Activated B cell treated with CpG ODN at 0.5 μM for 24 hours (primary cell): ENCODE measurements at regions not wholly inside any gene's neighbourhood (a gene's known extent, or its start where the extent isn't known, plus 50 kb on each side); places are given as distances from the start of the nearest gene placed in this dataset.

Experiments
- ATAC-seq: fragments of 200-7000 bp; cut with Tn5 transposase; one replicate; pipeline ENCODE4 v1.10.0; 2021; ENCODE audit warnings: low read depth, mild to moderate bottlenecking, moderate library complexity
- CTCF ChIA-PET: fragments of 350-600 bp; sonication (Branson Sonifier 250); formaldehyde crosslinking; loops from one replicate; lab custom pipeline; 2021; ENCODE audit warnings: antibody characterized with exemption; lab: Charles Lee
- POLR2A ChIA-PET: fragments of 350-600 bp; sonication (Branson Sonifier 250); formaldehyde crosslinking; loops from one replicate; lab custom pipeline; 2021; ENCODE audit warnings: antibody characterized with exemption; lab: Charles Lee
- DNase-seq: peaks from one replicate; pipeline ENCODE4 v3.0.0; 2022
- H3K27ac Mint-ChIP-seq: one replicate; pipeline ENCODE4 v1.8.0; 2020; ENCODE audit warnings: mixed read lengths
- H3K27me3 Mint-ChIP-seq: one replicate; pipeline ENCODE4 v1.8.0; 2021; ENCODE audit warnings: mixed read lengths
- H3K36me3 Mint-ChIP-seq: one replicate; pipeline ENCODE4 v1.8.0; 2021; ENCODE audit warnings: low read depth, mixed read lengths
- H3K4me1 Mint-ChIP-seq: one replicate; pipeline ENCODE4 v1.8.0; 2021; ENCODE audit warnings: mixed read lengths
- H3K4me3 Mint-ChIP-seq: one replicate; pipeline ENCODE4 v1.8.0; 2020; ENCODE audit warnings: mild to moderate bottlenecking, mixed read lengths
- H3K9me3 Mint-ChIP-seq: one replicate; pipeline ENCODE4 v1.8.0; 2020; ENCODE audit warnings: mixed read lengths
- CTCF ChIP-seq: fragments of 200-600 bp; IDR thresholded peaks from one replicate; pipeline ENCODE4 v1.8.0; 2022; ENCODE audit warnings: antibody characterized with exemption, mild to moderate bottlenecking
- intact Hi-C: fragments of 100-400 bp; cut with micrococcal nuclease; formaldehyde crosslinking; loops from one replicate; pipeline ENCODE4 v1.15.1; 2024

DNA sequence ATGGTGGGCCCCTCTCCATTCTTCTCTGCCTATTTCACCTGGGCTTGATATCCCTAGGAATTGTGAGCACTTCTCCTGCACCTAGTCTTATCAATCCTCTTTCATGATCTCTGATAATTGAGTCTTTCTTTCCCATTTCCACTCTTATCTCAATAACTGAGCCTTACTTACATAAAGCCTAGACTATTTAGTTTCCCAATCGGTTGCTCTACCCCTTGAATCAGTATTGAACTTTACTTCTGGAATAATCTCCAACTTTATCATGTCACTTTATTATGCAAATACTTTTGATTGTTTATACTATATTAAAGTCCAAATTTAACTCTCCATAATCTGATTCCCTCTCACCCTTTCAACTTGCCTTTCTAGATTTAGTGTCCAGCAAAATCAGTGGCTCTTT, 222.7 kb downstream of the SPRY1 start:
- H3K9me3 Mint-ChIP-seq, result no peaks in the 10 kb centered on the region
- H3K4me3 Mint-ChIP-seq, result no peak overlapping the region
- CTCF ChIA-PET, result no interaction called here
- DNase-seq (no peak), ATAC-seq (no peak)
- POLR2A ChIA-PET, result no interaction called here
- no peaks in the 10 kb centered on the region for H3K36me3 Mint-ChIP-seq
- H3K27me3 Mint-ChIP-seq, result no peaks in the 10 kb centered on the region
- peaks cover 24% of the 10 kb centered on the region for H3K4me1 Mint-ChIP-seq
- H3K27ac Mint-ChIP-seq, result no peak overlapping the region
- intact Hi-C loops, result no loop called here
- TF ChIP-seq CTCF, result no peak

DNA sequence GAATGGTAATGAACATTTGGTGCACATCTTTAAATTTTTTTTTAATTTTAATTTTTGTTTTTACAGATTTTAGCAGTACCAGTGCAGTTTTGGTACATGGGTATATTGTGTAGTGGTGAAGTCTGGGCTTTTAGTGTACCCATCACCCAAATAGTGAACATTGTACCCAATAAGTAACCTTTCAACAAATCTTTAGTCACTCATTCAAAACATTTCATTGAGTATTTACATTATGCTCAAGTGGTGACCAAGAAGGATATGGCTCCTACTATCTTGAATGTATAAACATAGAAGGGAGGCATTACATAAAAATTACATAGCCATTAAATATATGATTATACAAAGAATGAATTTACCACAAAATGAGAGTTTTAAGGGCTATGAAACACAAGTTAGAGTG, 223.3 kb downstream of the SPRY1 start:
- H3K27ac Mint-ChIP-seq, result no peak overlapping the region
- DNase-seq (no peak), ATAC-seq (no peak)
- H3K4me1 Mint-ChIP-seq, result peaks cover 24% of the 10 kb centered on the region
- ChIA-PET CTCF (no interaction called here), POLR2A (no interaction called here)
- H3K4me3 Mint-ChIP-seq, result no peak overlapping the region
- TF ChIP-seq CTCF, result no peak
- intact Hi-C loops, result no loop called here
- no peaks in the 10 kb centered on the region for H3K36me3 Mint-ChIP-seq
- H3K9me3 Mint-ChIP-seq, result no peaks in the 10 kb centered on the region
- H3K27me3 Mint-ChIP-seq, result no peaks in the 10 kb centered on the region

GRCh38 chr4:123621072-123621705, 224.6 kb downstream of the SPRY1 start:
- DNase-seq (no peak), ATAC-seq (no peak)
- H3K36me3 Mint-ChIP-seq, result no peaks in the 10 kb centered on the region
- H3K4me3 Mint-ChIP-seq, result no peak overlapping the region
- peaks cover 24% of the 10 kb centered on the region for H3K4me1 Mint-ChIP-seq
- no peaks in the 10 kb centered on the region for H3K27me3 Mint-ChIP-seq
- no peak for TF ChIP-seq CTCF
- no peak overlapping the region for H3K27ac Mint-ChIP-seq
- H3K9me3 Mint-ChIP-seq, result no peaks in the 10 kb centered on the region
- CTCF ChIA-PET, result no interaction called here
- POLR2A ChIA-PET, result no interaction called here
- intact Hi-C loops, result no loop called here

- Mint-ChIP-seq H3K27ac (no peak overlapping the region), H3K4me3 (no peak overlapping the region), H3K9me3 (no peaks in the 10 kb centered on the region), H3K27me3 (no peaks in the 10 kb centered on the region), H3K4me1 (peaks cover 12% of the 10 kb centered on the region), H3K36me3 (no peaks in the 10 kb centered on the region)
- intact Hi-C loops, result no loop called here
- POLR2A ChIA-PET, result no interaction called here
- DNase-seq (no peak), ATAC-seq (no peak)
- no peak for TF ChIP-seq CTCF
- CTCF ChIA-PET, result no interaction called here
These were observed 226.0 kb downstream of the SPRY1 start for GRCh38 chr4:123622572-123622971.

DNA sequence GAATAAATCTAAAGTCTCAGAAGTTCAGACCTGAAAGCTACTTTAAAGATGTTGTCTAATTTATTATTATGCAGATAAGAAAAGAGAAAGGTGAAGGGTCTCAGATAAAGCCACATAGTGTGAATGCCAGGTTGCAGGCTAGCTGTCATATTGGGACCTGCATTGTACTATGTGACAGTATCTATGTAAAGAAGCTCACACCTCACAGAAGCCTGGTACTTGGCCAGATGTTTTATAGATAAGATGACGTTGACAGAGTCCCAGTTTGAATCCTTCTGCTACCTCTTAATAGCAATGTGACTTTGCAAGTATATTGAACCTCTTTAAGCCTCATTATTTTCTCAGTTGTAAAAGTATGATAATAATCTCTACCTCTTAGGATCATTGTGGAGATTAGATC, 227.0 kb downstream of the SPRY1 start:
- H3K4me3 Mint-ChIP-seq, result no peak overlapping the region
- no peak for TF ChIP-seq CTCF
- H3K9me3 Mint-ChIP-seq, result no peaks in the 10 kb centered on the region
- CTCF ChIA-PET, result interaction anchor here (0.6 kb wide), 1 partner anchor 17 kb away, joined by 3 read pairs; no protein-coding TSS in a partner anchor
- no peaks in the 10 kb centered on the region for H3K27me3 Mint-ChIP-seq
- H3K36me3 Mint-ChIP-seq, result no peaks in the 10 kb centered on the region
- H3K27ac Mint-ChIP-seq, result no peak overlapping the region
- DNase-seq, result no peak
- peaks cover 4% of the 10 kb centered on the region for H3K4me1 Mint-ChIP-seq
- POLR2A ChIA-PET, result no interaction called here
- no peak for ATAC-seq
- intact Hi-C loops, result no loop called here
